DND-41 (cell line): ENCODE measurements at regions not wholly inside any gene's neighbourhood (a gene's known extent, or its start where the extent isn't known, plus 50 kb on each side); places are given as distances from the start of the nearest gene placed in this dataset.

Source experiments
- EZH2 ChIP-seq: IDR thresholded peaks from 3 replicates; pipeline ENCODE4 v1.6.1; 2012; ENCODE audit warnings: borderline replicate concordance, low read depth, mild to moderate bottlenecking, moderate library complexity, low read length, inconsistent platforms; ENCODE audit not compliant: severe bottlenecking
- TF ChIP-seq, protein P1 (sequence below): IDR thresholded peaks from 2 replicates; pipeline ENCODE4 v1.5.1; 2012; ENCODE audit warnings: borderline replicate concordance, low read length, moderate library complexity, mild to moderate bottlenecking; ENCODE audit not compliant: poor library complexity, severe bottlenecking; ENCODE audit errors: extremely low read depth

DNA sequence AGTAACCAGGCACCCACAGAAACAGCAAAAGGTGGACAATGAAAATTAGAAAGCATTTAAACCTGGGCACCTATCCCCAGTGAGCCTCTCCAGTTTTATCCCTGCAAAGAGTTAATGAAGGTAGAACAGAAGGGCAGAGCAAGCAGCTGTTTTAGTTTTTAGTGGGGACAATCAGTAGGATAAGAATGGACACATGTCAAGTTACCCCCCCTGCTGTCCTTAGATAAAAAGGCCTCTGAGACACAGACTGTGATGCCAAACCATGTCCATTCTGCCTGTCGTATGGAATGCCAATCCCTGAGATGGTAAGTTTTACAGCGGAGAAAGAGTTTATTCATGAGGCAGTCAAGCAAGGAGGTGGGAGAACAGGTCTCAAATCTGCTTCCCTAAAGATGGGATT is 162.6 kb upstream of the AGR3 start:
- TF ChIP-seq, protein P1, sequence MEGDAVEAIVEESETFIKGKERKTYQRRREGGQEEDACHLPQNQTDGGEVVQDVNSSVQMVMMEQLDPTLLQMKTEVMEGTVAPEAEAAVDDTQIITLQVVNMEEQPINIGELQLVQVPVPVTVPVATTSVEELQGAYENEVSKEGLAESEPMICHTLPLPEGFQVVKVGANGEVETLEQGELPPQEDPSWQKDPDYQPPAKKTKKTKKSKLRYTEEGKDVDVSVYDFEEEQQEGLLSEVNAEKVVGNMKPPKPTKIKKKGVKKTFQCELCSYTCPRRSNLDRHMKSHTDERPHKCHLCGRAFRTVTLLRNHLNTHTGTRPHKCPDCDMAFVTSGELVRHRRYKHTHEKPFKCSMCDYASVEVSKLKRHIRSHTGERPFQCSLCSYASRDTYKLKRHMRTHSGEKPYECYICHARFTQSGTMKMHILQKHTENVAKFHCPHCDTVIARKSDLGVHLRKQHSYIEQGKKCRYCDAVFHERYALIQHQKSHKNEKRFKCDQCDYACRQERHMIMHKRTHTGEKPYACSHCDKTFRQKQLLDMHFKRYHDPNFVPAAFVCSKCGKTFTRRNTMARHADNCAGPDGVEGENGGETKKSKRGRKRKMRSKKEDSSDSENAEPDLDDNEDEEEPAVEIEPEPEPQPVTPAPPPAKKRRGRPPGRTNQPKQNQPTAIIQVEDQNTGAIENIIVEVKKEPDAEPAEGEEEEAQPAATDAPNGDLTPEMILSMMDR, result no peak
- TF ChIP-seq EZH2, result no peak
